ENCODE measurements at regions not wholly inside any gene's neighbourhood (a gene's known extent, or its start where the extent isn't known, plus 50 kb on each side); places are given as distances from the start of the nearest gene placed in this dataset.

- WGBS (ENCODE audit: low lambda C conversion rate) = 7% methylated on average over 2 of the region's 2 CpGs
- no peaks in the 10 kb centered on the region for H3K36me3 ChIP-seq (replicated peaks in 1 of 2; ENCODE audit: control insufficient read depth in 1 of 2, insufficient read depth in 2 of 2, low read length in 1 of 2)
- no peaks in the 10 kb centered on the region for H3K9me2 ChIP-seq
- H3K4me1 ChIP-seq (ENCODE audit: control insufficient read depth in 1 of 2, insufficient read depth in 2 of 2, low read depth in 1 of 2, low read length in 1 of 2) = 0 out of 4 replicates have a peak, but pooled peaks cover 0 to 6% of the 10 kb centered on the region in 2 experiments
- no peak overlapping the region for H3K27ac ChIP-seq (ENCODE audit: low read depth in 2 of 2, low read length in 1 of 2)
- H4K20me1 ChIP-seq (ENCODE audit: insufficient read depth) = no peaks in the 10 kb centered on the region
- TF ChIP-seq GATA2 (CRISPR knock-in tag; IDR thresholded peaks at IDR 0.05) (no peak), TEAD4 (IDR thresholded peaks at IDR 0.05; ENCODE audit: borderline replicate concordance, insufficient read depth) (no peak), GABPA (IDR thresholded peaks at IDR 0.05; ENCODE audit: low read depth) (no peak), ELF1 (IDR thresholded peaks at IDR 0.05) (no peak), CHD2 (IDR thresholded peaks at IDR 0.05; ENCODE audit: low read length, partially characterized antibody) (no peak), RAD21 (IDR thresholded peaks at IDR 0.05; ENCODE audit: low read length) (no peak), JUND (IDR thresholded peaks at IDR 0.05) (no peak), NFIC (IDR thresholded peaks at IDR 0.05; ENCODE audit: borderline replicate concordance) (no peak), RCOR1 (IDR thresholded peaks at IDR 0.05; ENCODE audit: low read length) (no peak), POLR2AphosphoS5 (IDR thresholded peaks at IDR 0.05; ENCODE audit: low read depth, low read length) (no peak)
- TF ChIP-seq, protein P1, sequence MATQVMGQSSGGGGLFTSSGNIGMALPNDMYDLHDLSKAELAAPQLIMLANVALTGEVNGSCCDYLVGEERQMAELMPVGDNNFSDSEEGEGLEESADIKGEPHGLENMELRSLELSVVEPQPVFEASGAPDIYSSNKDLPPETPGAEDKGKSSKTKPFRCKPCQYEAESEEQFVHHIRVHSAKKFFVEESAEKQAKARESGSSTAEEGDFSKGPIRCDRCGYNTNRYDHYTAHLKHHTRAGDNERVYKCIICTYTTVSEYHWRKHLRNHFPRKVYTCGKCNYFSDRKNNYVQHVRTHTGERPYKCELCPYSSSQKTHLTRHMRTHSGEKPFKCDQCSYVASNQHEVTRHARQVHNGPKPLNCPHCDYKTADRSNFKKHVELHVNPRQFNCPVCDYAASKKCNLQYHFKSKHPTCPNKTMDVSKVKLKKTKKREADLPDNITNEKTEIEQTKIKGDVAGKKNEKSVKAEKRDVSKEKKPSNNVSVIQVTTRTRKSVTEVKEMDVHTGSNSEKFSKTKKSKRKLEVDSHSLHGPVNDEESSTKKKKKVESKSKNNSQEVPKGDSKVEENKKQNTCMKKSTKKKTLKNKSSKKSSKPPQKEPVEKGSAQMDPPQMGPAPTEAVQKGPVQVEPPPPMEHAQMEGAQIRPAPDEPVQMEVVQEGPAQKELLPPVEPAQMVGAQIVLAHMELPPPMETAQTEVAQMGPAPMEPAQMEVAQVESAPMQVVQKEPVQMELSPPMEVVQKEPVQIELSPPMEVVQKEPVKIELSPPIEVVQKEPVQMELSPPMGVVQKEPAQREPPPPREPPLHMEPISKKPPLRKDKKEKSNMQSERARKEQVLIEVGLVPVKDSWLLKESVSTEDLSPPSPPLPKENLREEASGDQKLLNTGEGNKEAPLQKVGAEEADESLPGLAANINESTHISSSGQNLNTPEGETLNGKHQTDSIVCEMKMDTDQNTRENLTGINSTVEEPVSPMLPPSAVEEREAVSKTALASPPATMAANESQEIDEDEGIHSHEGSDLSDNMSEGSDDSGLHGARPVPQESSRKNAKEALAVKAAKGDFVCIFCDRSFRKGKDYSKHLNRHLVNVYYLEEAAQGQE (IDR thresholded peaks at IDR 0.05; ENCODE audit: low read depth, low read length) = no peak
- TF ChIP-seq, protein P2, sequence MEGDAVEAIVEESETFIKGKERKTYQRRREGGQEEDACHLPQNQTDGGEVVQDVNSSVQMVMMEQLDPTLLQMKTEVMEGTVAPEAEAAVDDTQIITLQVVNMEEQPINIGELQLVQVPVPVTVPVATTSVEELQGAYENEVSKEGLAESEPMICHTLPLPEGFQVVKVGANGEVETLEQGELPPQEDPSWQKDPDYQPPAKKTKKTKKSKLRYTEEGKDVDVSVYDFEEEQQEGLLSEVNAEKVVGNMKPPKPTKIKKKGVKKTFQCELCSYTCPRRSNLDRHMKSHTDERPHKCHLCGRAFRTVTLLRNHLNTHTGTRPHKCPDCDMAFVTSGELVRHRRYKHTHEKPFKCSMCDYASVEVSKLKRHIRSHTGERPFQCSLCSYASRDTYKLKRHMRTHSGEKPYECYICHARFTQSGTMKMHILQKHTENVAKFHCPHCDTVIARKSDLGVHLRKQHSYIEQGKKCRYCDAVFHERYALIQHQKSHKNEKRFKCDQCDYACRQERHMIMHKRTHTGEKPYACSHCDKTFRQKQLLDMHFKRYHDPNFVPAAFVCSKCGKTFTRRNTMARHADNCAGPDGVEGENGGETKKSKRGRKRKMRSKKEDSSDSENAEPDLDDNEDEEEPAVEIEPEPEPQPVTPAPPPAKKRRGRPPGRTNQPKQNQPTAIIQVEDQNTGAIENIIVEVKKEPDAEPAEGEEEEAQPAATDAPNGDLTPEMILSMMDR (IDR thresholded peaks at IDR 0.05) = no peak
- POLR2A ChIA-PET = no interaction called here
- no peaks in the 10 kb centered on the region for H3K27me3 ChIP-seq (ENCODE audit: insufficient read depth)
- CTCF ChIA-PET = no interaction called here
- H2AFZ ChIP-seq (ENCODE audit: low read depth) = no peak overlapping the region
- no peaks in the 10 kb centered on the region for H3K9me3 ChIP-seq
- no peaks in the 10 kb centered on the region for H3F3A ChIP-seq (replicated peaks; ENCODE audit: insufficient read depth)
- H3K4me3 ChIP-seq (ENCODE audit: low read depth in 2 of 2, low read length in 1 of 2) = no peak overlapping the region
- H3K79me2 ChIP-seq (ENCODE audit: insufficient read depth) = no peaks in the 10 kb centered on the region
- H3K4me2 ChIP-seq = no peak overlapping the region
- H3K9ac ChIP-seq = no peak overlapping the region
- no peak for DNase-seq
Observed at GRCh38 chr21:35652196-35652595, 408.1 kb downstream of the SETD4 start.

- Histone ChIP-seq H2AFZ (ENCODE audit: low read depth) (no peak overlapping the region), H4K20me1 (ENCODE audit: insufficient read depth) (no peaks in the 10 kb centered on the region), H3K4me1 (ENCODE audit: control insufficient read depth in 1 of 2, insufficient read depth in 2 of 2, low read depth in 1 of 2, low read length in 1 of 2) (0 out of 4 replicates have a peak, but pooled peaks cover 0 to 6% of the 10 kb centered on the region in 2 experiments), H3K9me2 (no peaks in the 10 kb centered on the region), H3K9me3 (no peaks in the 10 kb centered on the region), H3K27me3 (ENCODE audit: insufficient read depth) (no peaks in the 10 kb centered on the region), H3F3A (replicated peaks; ENCODE audit: insufficient read depth) (no peaks in the 10 kb centered on the region), H3K4me2 (no peak overlapping the region), H3K79me2 (ENCODE audit: insufficient read depth) (no peaks in the 10 kb centered on the region), H3K4me3 (ENCODE audit: low read depth in 2 of 2, low read length in 1 of 2) (no peak overlapping the region), H3K36me3 (replicated peaks in 1 of 2; ENCODE audit: control insufficient read depth in 1 of 2, insufficient read depth in 2 of 2, low read length in 1 of 2) (no peaks in the 10 kb centered on the region), H3K27ac (ENCODE audit: low read depth in 2 of 2, low read length in 1 of 2) (no peak overlapping the region), H3K9ac (no peak overlapping the region)
- no peak for DNase-seq
- POLR2A ChIA-PET = no interaction called here
- CTCF ChIA-PET = no interaction called here
- TF ChIP-seq EZH2phosphoT487 (IDR thresholded peaks at IDR 0.05; ENCODE audit: borderline replicate concordance, low read depth) (no peak), EP300 (IDR thresholded peaks at IDR 0.05; ENCODE audit: borderline replicate concordance in 1 of 2, low read depth in 1 of 2, low read length in 1 of 2) (no peak), ELF1 (IDR thresholded peaks at IDR 0.05) (no peak), TAF1 (IDR thresholded peaks at IDR 0.05; ENCODE audit: borderline replicate concordance, low read depth, low read length) (no peak), FOXM1 (IDR thresholded peaks at IDR 0.05; ENCODE audit: low read depth) (no peak), USF2 (IDR thresholded peaks at IDR 0.05; ENCODE audit: borderline replicate concordance, low read depth, low read length) (no peak), MEF2A (IDR thresholded peaks at IDR 0.05; ENCODE audit: borderline replicate concordance, low read depth) (no peak), GATA2 (CRISPR knock-in tag; IDR thresholded peaks at IDR 0.05) (no peak), YY1 (IDR thresholded peaks at IDR 0.05; ENCODE audit: low read depth) (no peak), MXI1 (IDR thresholded peaks at IDR 0.05; ENCODE audit: low read depth, low read length) (no peak), NFIC (IDR thresholded peaks at IDR 0.05; ENCODE audit: borderline replicate concordance) (no peak), TCF12 (IDR thresholded peaks at IDR 0.05) (no peak), JUND (IDR thresholded peaks at IDR 0.05) (no peak), RAD21 (IDR thresholded peaks at IDR 0.05; ENCODE audit: low read length) (no peak), CHD2 (IDR thresholded peaks at IDR 0.05; ENCODE audit: low read length, partially characterized antibody) (no peak), SMC3 (IDR thresholded peaks at IDR 0.05; ENCODE audit: low read depth, low read length) (no peak), POLR2AphosphoS5 (IDR thresholded peaks at IDR 0.05; ENCODE audit: low read depth, low read length) (no peak), GABPA (IDR thresholded peaks at IDR 0.05; ENCODE audit: low read depth) (no peak)
- TF ChIP-seq, protein P3, sequence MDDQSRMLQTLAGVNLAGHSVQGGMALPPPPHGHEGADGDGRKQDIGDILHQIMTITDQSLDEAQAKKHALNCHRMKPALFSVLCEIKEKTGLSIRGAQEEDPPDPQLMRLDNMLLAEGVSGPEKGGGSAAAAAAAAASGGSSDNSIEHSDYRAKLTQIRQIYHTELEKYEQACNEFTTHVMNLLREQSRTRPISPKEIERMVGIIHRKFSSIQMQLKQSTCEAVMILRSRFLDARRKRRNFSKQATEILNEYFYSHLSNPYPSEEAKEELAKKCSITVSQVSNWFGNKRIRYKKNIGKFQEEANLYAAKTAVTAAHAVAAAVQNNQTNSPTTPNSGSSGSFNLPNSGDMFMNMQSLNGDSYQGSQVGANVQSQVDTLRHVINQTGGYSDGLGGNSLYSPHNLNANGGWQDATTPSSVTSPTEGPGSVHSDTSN (IDR thresholded peaks at IDR 0.05) = no peak
- 30% methylated on average over 4 of the region's 4 CpGs for WGBS (ENCODE audit: low lambda C conversion rate)
Observed at GRCh38 chr21:35651196-35651595, 409.1 kb downstream of the SETD4 start.

Measured in SK-N-SH (cell line).